ENCODE measurements at regions not wholly inside any gene's neighbourhood (a gene's known extent, or its start where the extent isn't known, plus 50 kb on each side); places are given as distances from the start of the nearest gene placed in this dataset.

DNA sequence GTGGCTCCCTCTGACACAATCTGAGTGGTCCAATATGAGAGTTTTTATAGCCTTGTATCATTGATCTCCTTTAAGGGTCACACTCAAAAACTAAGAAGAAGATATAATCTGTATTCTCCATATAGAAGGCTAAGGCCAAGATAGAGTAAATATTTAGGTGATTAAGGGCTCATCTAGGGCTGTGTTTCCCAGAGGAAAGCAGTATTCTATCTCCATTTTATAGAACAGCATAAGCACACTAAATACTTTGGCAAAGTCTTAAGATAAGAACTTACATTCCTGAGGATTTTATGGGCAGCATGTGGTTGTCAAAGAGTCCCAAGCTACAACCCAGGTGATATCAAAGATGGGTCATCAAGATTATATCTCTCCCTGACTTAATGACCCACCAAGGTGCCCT, 377.6 kb downstream of the KIF16B start (continued):
- TF ChIP-seq, protein P1, sequence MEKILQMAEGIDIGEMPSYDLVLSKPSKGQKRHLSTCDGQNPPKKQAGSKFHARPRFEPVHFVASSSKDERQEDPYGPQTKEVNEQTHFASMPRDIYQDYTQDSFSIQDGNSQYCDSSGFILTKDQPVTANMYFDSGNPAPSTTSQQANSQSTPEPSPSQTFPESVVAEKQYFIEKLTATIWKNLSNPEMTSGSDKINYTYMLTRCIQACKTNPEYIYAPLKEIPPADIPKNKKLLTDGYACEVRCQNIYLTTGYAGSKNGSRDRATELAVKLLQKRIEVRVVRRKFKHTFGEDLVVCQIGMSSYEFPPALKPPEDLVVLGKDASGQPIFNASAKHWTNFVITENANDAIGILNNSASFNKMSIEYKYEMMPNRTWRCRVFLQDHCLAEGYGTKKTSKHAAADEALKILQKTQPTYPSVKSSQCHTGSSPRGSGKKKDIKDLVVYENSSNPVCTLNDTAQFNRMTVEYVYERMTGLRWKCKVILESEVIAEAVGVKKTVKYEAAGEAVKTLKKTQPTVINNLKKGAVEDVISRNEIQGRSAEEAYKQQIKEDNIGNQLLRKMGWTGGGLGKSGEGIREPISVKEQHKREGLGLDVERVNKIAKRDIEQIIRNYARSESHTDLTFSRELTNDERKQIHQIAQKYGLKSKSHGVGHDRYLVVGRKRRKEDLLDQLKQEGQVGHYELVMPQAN (conservative IDR thresholded peaks at IDR 0.05), result no peak
- TF ChIP-seq SPI1 (IDR thresholded peaks at IDR 0.05; ENCODE audit: borderline replicate concordance, insufficient read depth, low read depth, low read length) (no peak), STAT1 (conservative IDR thresholded peaks at IDR 0.05) (no peak), FOXK2 (IDR thresholded peaks at IDR 0.05) (no peak), SP1 (IDR thresholded peaks at IDR 0.05; ENCODE audit: low read depth, low read length) (no peak), TCF3 (IDR thresholded peaks at IDR 0.05; ENCODE audit: borderline replicate concordance, insufficient read depth, low read depth, low read length) (no peak), EP300 (IDR thresholded peaks at IDR 0.05; ENCODE audit: borderline replicate concordance in 1 of 2, control insufficient read depth in 1 of 2, low read depth in 2 of 2, low read length in 2 of 2) (no peak)
- TF ChIP-seq, protein P2, sequence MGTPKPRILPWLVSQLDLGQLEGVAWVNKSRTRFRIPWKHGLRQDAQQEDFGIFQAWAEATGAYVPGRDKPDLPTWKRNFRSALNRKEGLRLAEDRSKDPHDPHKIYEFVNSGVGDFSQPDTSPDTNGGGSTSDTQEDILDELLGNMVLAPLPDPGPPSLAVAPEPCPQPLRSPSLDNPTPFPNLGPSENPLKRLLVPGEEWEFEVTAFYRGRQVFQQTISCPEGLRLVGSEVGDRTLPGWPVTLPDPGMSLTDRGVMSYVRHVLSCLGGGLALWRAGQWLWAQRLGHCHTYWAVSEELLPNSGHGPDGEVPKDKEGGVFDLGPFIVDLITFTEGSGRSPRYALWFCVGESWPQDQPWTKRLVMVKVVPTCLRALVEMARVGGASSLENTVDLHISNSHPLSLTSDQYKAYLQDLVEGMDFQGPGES (IDR thresholded peaks at IDR 0.05), result no peak

DNA sequence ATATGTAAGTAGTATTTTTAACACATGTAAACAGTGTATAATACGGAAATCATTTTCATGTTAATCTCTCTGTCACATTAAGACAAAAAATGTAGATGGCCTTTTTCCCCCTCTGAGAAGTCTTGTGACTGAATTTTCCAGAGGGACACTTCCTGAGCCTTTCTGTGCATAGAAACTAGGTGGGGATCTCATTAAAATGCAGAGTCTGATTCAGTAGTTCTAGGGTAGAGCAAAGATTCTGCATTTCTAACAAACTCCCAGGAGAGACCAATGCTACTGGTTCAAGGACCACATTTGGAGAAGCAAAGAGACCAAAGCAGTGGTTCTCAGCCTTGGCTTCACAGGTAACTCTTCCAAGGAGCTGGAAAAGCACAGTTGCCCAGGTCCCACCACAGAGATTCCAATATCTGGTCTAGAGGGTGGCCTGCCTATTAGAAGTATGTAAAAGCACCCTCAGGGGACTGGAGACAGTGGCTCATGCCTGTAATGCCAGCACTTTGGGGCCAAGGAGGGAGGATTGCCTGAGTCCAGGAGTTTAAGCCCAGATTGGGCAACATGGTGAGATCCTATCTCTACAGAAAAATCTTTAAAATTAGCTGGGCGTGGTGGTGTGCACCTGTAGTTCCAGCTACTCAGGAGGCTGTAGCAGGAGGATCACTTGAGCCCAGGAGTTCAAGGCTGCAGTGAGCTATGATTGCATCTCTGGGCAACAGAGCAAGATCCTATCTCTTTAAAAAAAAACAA, 378.5 kb downstream of the KIF16B start:
- H3K9ac ChIP-seq (ENCODE audit: control insufficient read depth, insufficient read depth, low read length), result no peak overlapping the region
- CTCF ChIA-PET, result no interaction called here
- WGBS (ENCODE audit: insufficient coverage, insufficient replicate concordance, low lambda C conversion rate, missing lambda C conversion rate), result 32% methylated on average over 2 of the region's 2 CpGs
- H4K20me1 ChIP-seq (ENCODE audit: control insufficient read depth, insufficient read depth), result no peaks in the 10 kb centered on the region
- no peak overlapping the region for H2AFZ ChIP-seq (ENCODE audit: control insufficient read depth, low read depth, low read length)
- no TSS peak for BruUV-seq (replicated peaks)
- intact Hi-C loops (cut with micrococcal nuclease; ENCODE audit: unreplicated experiment), result no loop called here
- no peaks in the 10 kb centered on the region for H3K36me3 ChIP-seq (ENCODE audit: control insufficient read depth in 2 of 2, insufficient read depth in 2 of 2, low read length in 1 of 2)
- TF ChIP-seq SUZ12 (IDR thresholded peaks at IDR 0.05; ENCODE audit: unreplicated experiment), result no peak
- SMC1A ChIA-PET (ENCODE audit: uncharacterized antibody, unreplicated experiment), result no interaction called here
- in situ Hi-C loops (cut with MboI), result no loop called here
- H3K4me2 ChIP-seq (ENCODE audit: control insufficient read depth, insufficient read depth), result no peak overlapping the region
- RAD21 ChIA-PET (ENCODE audit: unreplicated experiment), result no interaction called here
- no peaks in the 10 kb centered on the region for H3K9me3 ChIP-seq (replicated peaks; ENCODE audit: control insufficient read depth, insufficient read depth, low read length)
- H3K4me3 ChIP-seq, result no peak overlapping the region
- no peak for ATAC-seq
- H3K79me2 ChIP-seq (ENCODE audit: control insufficient read depth, insufficient read depth, low read length), result no peaks in the 10 kb centered on the region
- POLR2A ChIA-PET, result no interaction called here
- DNase-seq (ENCODE audit: low read depth, low spot score), result no peak
- no peaks in the 10 kb centered on the region for H3K4me1 ChIP-seq (ENCODE audit: control insufficient read depth, insufficient read depth, low read length)
- H3K27ac ChIP-seq (ENCODE audit: control insufficient read depth, insufficient read depth), result no peak overlapping the region
- FAIRE-seq, result no peak
- no peaks in the 10 kb centered on the region for H3K27me3 ChIP-seq (replicated peaks in 1 of 2; ENCODE audit: control insufficient read depth in 2 of 2, insufficient read depth in 2 of 2, low read length in 1 of 2)
